Osteocyte (in vitro differentiated cells): ENCODE measurements at regions not wholly inside any gene's neighbourhood (a gene's known extent, or its start where the extent isn't known, plus 50 kb on each side); places are given as distances from the start of the nearest gene placed in this dataset.

Experiments used
- DNase-seq: peaks from one replicate; pipeline ENCODE4 v3.0.0; 2021; ENCODE audit warnings: mixed read lengths; ENCODE audit not compliant: unreplicated experiment; ENCODE audit errors: extremely low spot score
- H3K27ac Mint-ChIP-seq: one replicate; pipeline ENCODE4 v1.8.0; 2021; ENCODE audit warnings: mild to moderate bottlenecking, mixed read lengths; ENCODE audit not compliant: unreplicated experiment
- H3K27me3 Mint-ChIP-seq: one replicate; pipeline ENCODE4 v1.8.0; 2021; ENCODE audit warnings: mixed read lengths; ENCODE audit not compliant: unreplicated experiment
- H3K36me3 Mint-ChIP-seq: one replicate; pipeline ENCODE4 v1.8.0; 2021; ENCODE audit warnings: mixed read lengths; ENCODE audit not compliant: unreplicated experiment
- H3K4me1 Mint-ChIP-seq: one replicate; pipeline ENCODE4 v1.8.0; 2021; ENCODE audit warnings: mixed read lengths; ENCODE audit not compliant: unreplicated experiment
- H3K4me3 Mint-ChIP-seq: one replicate; pipeline ENCODE4 v1.8.0; 2021; ENCODE audit warnings: mild to moderate bottlenecking, moderate library complexity, mixed read lengths; ENCODE audit not compliant: unreplicated experiment
- H3K9me3 Mint-ChIP-seq: one replicate; pipeline ENCODE4 v1.8.0; 2021; ENCODE audit warnings: mixed read lengths; ENCODE audit not compliant: unreplicated experiment
- CTCF ChIP-seq: fragments of 200-600 bp; sonication (generic); IDR thresholded peaks from 2 replicates; pipeline ENCODE4 v1.5.0; 2021; ENCODE audit warnings: antibody characterized with exemption, mild to moderate bottlenecking, moderate library complexity

- no peak overlapping the region for H3K4me3 Mint-ChIP-seq
- no peaks in the 10 kb centered on the region for H3K36me3 Mint-ChIP-seq
- no peak overlapping the region for H3K27ac Mint-ChIP-seq
- H3K4me1 Mint-ChIP-seq, result no peaks in the 10 kb centered on the region
- no peak for TF ChIP-seq CTCF
- no peaks in the 10 kb centered on the region for H3K27me3 Mint-ChIP-seq
- no peaks in the 10 kb centered on the region for H3K9me3 Mint-ChIP-seq
- DNase-seq, result no peak
These were observed 592.6 kb upstream of the SLIT2 start for GRCh38 chr4:19659101-19659500.

- Mint-ChIP-seq H3K4me1 (no peaks in the 10 kb centered on the region), H3K36me3 (no peaks in the 10 kb centered on the region), H3K4me3 (no peak overlapping the region), H3K27me3 (no peaks in the 10 kb centered on the region), H3K27ac (no peak overlapping the region), H3K9me3 (no peaks in the 10 kb centered on the region)
- TF ChIP-seq CTCF, result no peak
- no peak for DNase-seq
These were observed 593.8 kb upstream of the SLIT2 start for GRCh38 chr4:19657856-19658255.

- Mint-ChIP-seq H3K27me3 (no peaks in the 10 kb centered on the region), H3K4me1 (peaks cover 4% of the 10 kb centered on the region), H3K4me3 (no peak overlapping the region), H3K9me3 (no peaks in the 10 kb centered on the region), H3K36me3 (no peaks in the 10 kb centered on the region), H3K27ac (no peak overlapping the region)
- no peak for TF ChIP-seq CTCF
- DNase-seq, result no peak
These were observed 596.0 kb upstream of the SLIT2 start for GRCh38 chr4:19655666-19656065.

- H3K27ac Mint-ChIP-seq, result peak overlapping the region; percentile 40
- H3K36me3 Mint-ChIP-seq, result no peaks in the 10 kb centered on the region
- DNase-seq, result no peak
- H3K9me3 Mint-ChIP-seq, result peaks cover 9% of the 10 kb centered on the region
- H3K4me3 Mint-ChIP-seq, result no peak overlapping the region
- no peak for TF ChIP-seq CTCF
- H3K27me3 Mint-ChIP-seq, result peaks cover 6% of the 10 kb centered on the region
- peaks cover 4% of the 10 kb centered on the region for H3K4me1 Mint-ChIP-seq
These were observed 600.5 kb upstream of the SLIT2 start for GRCh38 chr4:19650903-19651864.

- Mint-ChIP-seq H3K4me1 (no peaks in the 10 kb centered on the region), H3K9me3 (peaks cover 9% of the 10 kb centered on the region), H3K27ac (no peak overlapping the region), H3K27me3 (peaks cover 13% of the 10 kb centered on the region), H3K4me3 (no peak overlapping the region), H3K36me3 (no peaks in the 10 kb centered on the region)
- DNase-seq, result no peak
- no peak for TF ChIP-seq CTCF
These were observed 606.1 kb upstream of the SLIT2 start for GRCh38 chr4:19645589-19645988.
